ENCODE measurements at regions not wholly inside any gene's neighbourhood (a gene's known extent, or its start where the extent isn't known, plus 50 kb on each side); places are given as distances from the start of the nearest gene placed in this dataset.
A peak's percentile ranks its signal among the peaks of the same experiment; 100 is the strongest.

GRCh38 chr2:160994141-160995002 lies 165.9 kb upstream of the TANK start:
- DNase-seq (ENCODE audit: low read depth): peak; percentile 96
- peak; percentile 78 for TF ChIP-seq CTCF (IDR thresholded peaks at IDR 0.05; ENCODE audit: low read length, missing control alignments)
- H3K4me3 ChIP-seq (replicated peaks; ENCODE audit: low read depth, low read length): no peak overlapping the region

GRCh38 chr2:160996584-160996983 lies 163.6 kb upstream of the TANK start:
- DNase-seq (ENCODE audit: low read depth): no peak
- TF ChIP-seq CTCF (IDR thresholded peaks at IDR 0.05; ENCODE audit: low read length, missing control alignments): no peak
- H3K4me3 ChIP-seq (replicated peaks; ENCODE audit: low read depth, low read length): no peak overlapping the region

GRCh38 chr2:161004379-161004778 lies 155.8 kb upstream of the TANK start:
- H3K4me3 ChIP-seq (replicated peaks; ENCODE audit: low read depth, low read length): no peak overlapping the region
- peak; percentile 50 for DNase-seq (ENCODE audit: low read depth)
- peak; percentile 64 for TF ChIP-seq CTCF (IDR thresholded peaks at IDR 0.05; ENCODE audit: low read length, missing control alignments)

GRCh38 chr2:161005170-161005569 lies 155.1 kb upstream of the TANK start:
- no peak for DNase-seq (ENCODE audit: low read depth)
- no peak overlapping the region for H3K4me3 ChIP-seq (replicated peaks; ENCODE audit: low read depth, low read length)
- TF ChIP-seq CTCF (IDR thresholded peaks at IDR 0.05; ENCODE audit: low read length, missing control alignments): no peak

- DNase-seq (ENCODE audit: low read depth): no peak
- TF ChIP-seq CTCF (IDR thresholded peaks at IDR 0.05; ENCODE audit: low read length, missing control alignments): no peak
- H3K4me3 ChIP-seq (replicated peaks; ENCODE audit: low read depth, low read length): no peak overlapping the region
These were observed 151.9 kb upstream of the TANK start for GRCh38 chr2:161008311-161008710.

- no peak for TF ChIP-seq CTCF (IDR thresholded peaks at IDR 0.05; ENCODE audit: low read length, missing control alignments)
- no peak for DNase-seq (ENCODE audit: low read depth)
These were observed 149.7 kb upstream of the TANK start for GRCh38 chr2:161010503-161011015.

More at GRCh38 chr2:161010503-161011015, 149.7 kb upstream of the TANK start:
- H3K4me3 ChIP-seq (replicated peaks; ENCODE audit: low read depth, low read length): no peak overlapping the region

Data from fibroblast of pulmonary artery (primary cell).